ENCODE measurements at regions not wholly inside any gene's neighbourhood (a gene's known extent, or its start where the extent isn't known, plus 50 kb on each side); places are given as distances from the start of the nearest gene placed in this dataset.

- TF ChIP-seq CTCF (IDR thresholded peaks at IDR 0.05) (no peak), POLR2A (IDR thresholded peaks at IDR 0.05) (no peak), EP300 (IDR thresholded peaks at IDR 0.05) (no peak)
These were observed 404.8 kb upstream of the RAG2 start for GRCh38 chr11:37002831-37003230.

Measured in ovary (tissue), 3 donors.